HG02943 (cell line): ENCODE measurements at regions not wholly inside any gene's neighbourhood (a gene's known extent, or its start where the extent isn't known, plus 50 kb on each side); places are given as distances from the start of the nearest gene placed in this dataset.

Source experiments
- ATAC-seq: cut with Tn5 transposase; IDR thresholded peaks from one replicate; pipeline ENCODE4 v1.9.1; 2021; ENCODE audit warnings: mild to moderate bottlenecking, low read depth, moderate library complexity; ENCODE audit not compliant: unreplicated experiment

- ATAC-seq = no peak
Measured at GRCh38 chr1:98017184-98017583, 96.3 kb upstream of the DPYD start.

- ATAC-seq = no peak
Measured at GRCh38 chr1:98008373-98008772, 87.5 kb upstream of the DPYD start.

GRCh38 chr1:98005326-98006010, 84.6 kb upstream of the DPYD start:
- ATAC-seq = no peak

- ATAC-seq = no peak
Measured at GRCh38 chr1:98003442-98003841, 82.6 kb upstream of the DPYD start.

- no peak for ATAC-seq
Measured at GRCh38 chr1:98002288-98002687, 81.5 kb upstream of the DPYD start.

- no peak for ATAC-seq
Measured at GRCh38 chr1:98001764-98002163, 80.9 kb upstream of the DPYD start.

- ATAC-seq = no peak
Measured at GRCh38 chr1:97999320-97999719, 78.5 kb upstream of the DPYD start.

- no peak for ATAC-seq
Measured at GRCh38 chr1:97996880-97997279, 76.0 kb upstream of the DPYD start.

- no peak for ATAC-seq
Measured at GRCh38 chr1:97989094-97989680, 68.4 kb upstream of the DPYD start.

GRCh38 chr1:97986041-97987005, 65.5 kb upstream of the DPYD start:
- ATAC-seq = no peak

GRCh38 chr1:97983126-97983525, 62.3 kb upstream of the DPYD start:
- ATAC-seq = no peak

GRCh38 chr1:97980530-97980929, 59.7 kb upstream of the DPYD start:
- no peak for ATAC-seq

GRCh38 chr1:97976801-97977200, 56.0 kb upstream of the DPYD start:
- ATAC-seq = no peak
